ENCODE measurements at regions not wholly inside any gene's neighbourhood (a gene's known extent, or its start where the extent isn't known, plus 50 kb on each side); places are given as distances from the start of the nearest gene placed in this dataset.

DNA sequence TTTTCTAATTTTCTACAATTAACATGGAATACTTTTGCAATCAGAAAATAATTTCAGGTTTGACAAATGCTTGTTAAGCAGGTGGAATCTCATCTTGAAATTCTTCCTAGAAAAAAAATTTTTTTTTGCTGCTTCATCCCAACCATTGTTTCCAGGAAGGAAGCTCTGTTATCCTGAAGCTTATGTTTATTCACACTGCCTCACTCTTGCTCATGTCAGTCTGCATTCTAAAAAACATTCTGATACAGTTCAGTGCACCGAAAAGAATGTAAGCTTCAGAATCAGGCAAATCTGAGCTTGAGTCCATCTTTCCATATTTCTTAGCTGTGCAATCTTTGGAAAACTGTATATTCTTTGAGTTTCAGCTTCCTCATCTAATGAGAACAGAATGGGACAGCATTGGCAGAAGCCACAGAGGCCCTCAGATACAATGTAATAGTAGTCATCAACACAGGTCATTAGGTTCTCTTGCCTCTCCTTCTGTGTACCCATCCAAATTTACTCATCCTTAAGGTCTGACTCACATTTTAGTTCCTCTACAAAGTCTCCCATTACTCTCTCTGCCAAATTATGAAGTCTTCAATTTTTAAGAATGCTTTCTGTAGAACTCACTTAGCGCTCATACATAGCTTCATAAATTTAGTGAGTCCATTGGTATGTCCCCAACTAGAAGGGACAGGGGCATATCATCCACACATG lies 881.8 kb upstream of the NR2F2 start:
- peak; percentile 8 for DNase-seq (ENCODE audit: unreplicated experiment)

DNA sequence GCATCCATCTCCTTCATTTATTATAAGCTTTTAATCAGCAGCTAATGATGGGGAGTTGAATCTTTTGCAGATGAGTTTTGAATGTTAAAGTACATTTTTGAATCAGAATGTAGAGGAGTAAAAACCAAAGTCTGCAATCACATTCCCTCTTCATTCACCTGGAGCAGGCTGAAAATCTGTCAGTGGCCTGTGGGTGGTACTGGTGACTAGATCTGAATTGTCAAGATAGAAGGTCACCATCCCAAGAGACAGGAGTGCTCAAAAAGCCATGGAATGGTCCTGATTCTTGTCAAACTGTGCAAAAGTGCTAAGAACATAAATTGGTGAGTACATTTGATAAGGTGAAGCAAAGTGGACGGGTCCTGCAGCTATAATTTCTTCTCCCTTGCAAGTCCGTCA lies 881.3 kb upstream of the NR2F2 start:
- CTCF ChIA-PET = interaction anchor here (1.0 to 1.2 kb wide), 2 partner anchors 12 to 42 kb away, joined by 3 to 7 read pairs; no protein-coding TSS in a partner anchor
- Mint-ChIP-seq H3K27ac (ENCODE audit: low read depth, unreplicated experiment) (no peak overlapping the region), H3K4me1 (ENCODE audit: insufficient read depth, unreplicated experiment) (peaks cover 6% of the 10 kb centered on the region), H3K36me3 (ENCODE audit: insufficient read depth, unreplicated experiment) (no peaks in the 10 kb centered on the region), H3K27me3 (ENCODE audit: insufficient read depth, unreplicated experiment) (no peaks in the 10 kb centered on the region), H3K4me3 (ENCODE audit: unreplicated experiment) (no peak overlapping the region), H3K9me3 (ENCODE audit: unreplicated experiment) (no peaks in the 10 kb centered on the region)
- TF ChIP-seq, protein P1, sequence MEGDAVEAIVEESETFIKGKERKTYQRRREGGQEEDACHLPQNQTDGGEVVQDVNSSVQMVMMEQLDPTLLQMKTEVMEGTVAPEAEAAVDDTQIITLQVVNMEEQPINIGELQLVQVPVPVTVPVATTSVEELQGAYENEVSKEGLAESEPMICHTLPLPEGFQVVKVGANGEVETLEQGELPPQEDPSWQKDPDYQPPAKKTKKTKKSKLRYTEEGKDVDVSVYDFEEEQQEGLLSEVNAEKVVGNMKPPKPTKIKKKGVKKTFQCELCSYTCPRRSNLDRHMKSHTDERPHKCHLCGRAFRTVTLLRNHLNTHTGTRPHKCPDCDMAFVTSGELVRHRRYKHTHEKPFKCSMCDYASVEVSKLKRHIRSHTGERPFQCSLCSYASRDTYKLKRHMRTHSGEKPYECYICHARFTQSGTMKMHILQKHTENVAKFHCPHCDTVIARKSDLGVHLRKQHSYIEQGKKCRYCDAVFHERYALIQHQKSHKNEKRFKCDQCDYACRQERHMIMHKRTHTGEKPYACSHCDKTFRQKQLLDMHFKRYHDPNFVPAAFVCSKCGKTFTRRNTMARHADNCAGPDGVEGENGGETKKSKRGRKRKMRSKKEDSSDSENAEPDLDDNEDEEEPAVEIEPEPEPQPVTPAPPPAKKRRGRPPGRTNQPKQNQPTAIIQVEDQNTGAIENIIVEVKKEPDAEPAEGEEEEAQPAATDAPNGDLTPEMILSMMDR (IDR thresholded peaks at IDR 0.05; ENCODE audit: unreplicated experiment) = no peak
- BruUV-seq (replicated peaks) = no TSS peak
- intact Hi-C loops (cut with micrococcal nuclease) = no loop called here
- no peak for DNase-seq (ENCODE audit: unreplicated experiment)
- POLR2A ChIA-PET = no interaction called here

More for the DNA sequence above, 881.8 kb upstream of the NR2F2 start:
- intact Hi-C loops (cut with micrococcal nuclease) = no loop called here
- H3K4me1 Mint-ChIP-seq (ENCODE audit: insufficient read depth, unreplicated experiment) = peaks cover 6% of the 10 kb centered on the region
- no peaks in the 10 kb centered on the region for H3K9me3 Mint-ChIP-seq (ENCODE audit: unreplicated experiment)
- ChIA-PET POLR2A (no interaction called here), CTCF (interaction anchor here (0.5 to 1.2 kb wide), 4 partner anchors 12 to 41 kb away, joined by 3 to 7 read pairs (median 3); no protein-coding TSS in a partner anchor)
- TF ChIP-seq, protein P1 (IDR thresholded peaks at IDR 0.05; ENCODE audit: unreplicated experiment) = no peak
- no peak overlapping the region for H3K4me3 Mint-ChIP-seq (ENCODE audit: unreplicated experiment)
- BruUV-seq (replicated peaks) = no TSS peak
- H3K36me3 Mint-ChIP-seq (ENCODE audit: insufficient read depth, unreplicated experiment) = no peaks in the 10 kb centered on the region
- H3K27ac Mint-ChIP-seq (ENCODE audit: low read depth, unreplicated experiment) = no peak overlapping the region
- H3K27me3 Mint-ChIP-seq (ENCODE audit: insufficient read depth, unreplicated experiment) = no peaks in the 10 kb centered on the region

DNA sequence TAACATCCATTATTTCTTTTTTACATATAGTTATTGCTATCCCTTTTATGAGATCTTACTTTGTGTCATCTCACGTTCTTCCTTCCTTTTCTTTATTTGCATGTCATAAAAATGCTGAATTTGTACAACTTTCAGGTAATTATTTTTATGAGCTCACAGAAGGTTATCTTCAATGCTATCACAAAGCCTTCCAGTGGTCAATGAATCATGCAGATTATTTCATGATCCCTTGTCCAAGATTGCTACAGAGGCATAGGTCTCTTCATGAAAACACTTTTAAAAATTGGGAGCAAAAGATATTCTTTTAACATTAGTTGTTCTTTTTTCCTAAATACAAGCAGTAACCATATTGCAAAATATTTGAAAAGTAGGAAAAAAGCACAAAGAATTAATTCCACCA lies 880.1 kb upstream of the NR2F2 start:
- intact Hi-C loops (cut with micrococcal nuclease) = no loop called here
- POLR2A ChIA-PET = interaction anchor here (0.7 kb wide), 1 partner anchor 167 kb away, joined by 3 read pairs; no protein-coding TSS in a partner anchor
- Mint-ChIP-seq H3K4me3 (ENCODE audit: unreplicated experiment) (no peak overlapping the region), H3K9me3 (ENCODE audit: unreplicated experiment) (no peaks in the 10 kb centered on the region), H3K27ac (ENCODE audit: low read depth, unreplicated experiment) (no peak overlapping the region), H3K27me3 (ENCODE audit: insufficient read depth, unreplicated experiment) (no peaks in the 10 kb centered on the region), H3K4me1 (ENCODE audit: insufficient read depth, unreplicated experiment) (peaks cover 6% of the 10 kb centered on the region), H3K36me3 (ENCODE audit: insufficient read depth, unreplicated experiment) (no peaks in the 10 kb centered on the region)
- CTCF ChIA-PET = no interaction called here
- TF ChIP-seq, protein P1 (IDR thresholded peaks at IDR 0.05; ENCODE audit: unreplicated experiment) = no peak
- DNase-seq (ENCODE audit: unreplicated experiment) = no peak
- BruUV-seq (replicated peaks) = no TSS peak

DNA sequence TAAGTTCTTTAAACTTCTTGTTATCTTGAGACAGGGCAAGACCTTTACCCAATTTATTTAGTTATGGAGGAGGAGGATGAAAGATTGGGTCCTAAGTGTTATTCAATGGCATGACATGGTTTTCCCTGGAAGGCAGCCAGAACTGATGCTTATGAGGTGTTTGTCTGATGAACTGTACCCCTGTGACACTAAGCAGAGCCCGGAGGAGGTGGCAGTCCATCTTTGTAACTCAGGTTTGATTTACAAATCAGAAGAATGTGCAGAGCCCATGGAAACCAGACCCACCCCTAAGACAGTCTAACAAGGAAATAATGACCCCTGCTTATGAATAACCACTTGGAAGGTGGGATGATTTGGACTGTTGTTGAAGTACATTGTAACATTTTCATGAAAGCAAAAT lies 878.6 kb upstream of the NR2F2 start:
- H3K36me3 Mint-ChIP-seq (ENCODE audit: insufficient read depth, unreplicated experiment) = no peaks in the 10 kb centered on the region
- H3K4me3 Mint-ChIP-seq (ENCODE audit: unreplicated experiment) = no peak overlapping the region
- DNase-seq (ENCODE audit: unreplicated experiment) = no peak
- no peak overlapping the region for H3K27ac Mint-ChIP-seq (ENCODE audit: low read depth, unreplicated experiment)
- no TSS peak for BruUV-seq (replicated peaks)
- H3K9me3 Mint-ChIP-seq (ENCODE audit: unreplicated experiment) = no peaks in the 10 kb centered on the region
- TF ChIP-seq, protein P1 (IDR thresholded peaks at IDR 0.05; ENCODE audit: unreplicated experiment) = no peak
- POLR2A ChIA-PET = no interaction called here
- H3K4me1 Mint-ChIP-seq (ENCODE audit: insufficient read depth, unreplicated experiment) = peaks cover 6% of the 10 kb centered on the region
- CTCF ChIA-PET = no interaction called here
- H3K27me3 Mint-ChIP-seq (ENCODE audit: insufficient read depth, unreplicated experiment) = no peaks in the 10 kb centered on the region
- intact Hi-C loops (cut with micrococcal nuclease) = no loop called here

Data from MCF 10A (cell line).